Smooth muscle cell (in vitro differentiated cells): ENCODE measurements at regions not wholly inside any gene's neighbourhood (a gene's known extent, or its start where the extent isn't known, plus 50 kb on each side); places are given as distances from the start of the nearest gene placed in this dataset.

Experiments
- DNase-seq: peaks from one replicate; lab custom pipeline; 2025; ENCODE audit not compliant: unreplicated experiment; lab: John Stamatoyannopoulos, UW
- H2AFZ ChIP-seq: fragments of 200-600 bp; sonication (generic); 2 replicates; pipeline ENCODE4 v1.6.0; 2016; ENCODE audit warnings: antibody characterized with exemption, low read depth, mild to moderate bottlenecking
- H3F3A ChIP-seq: fragments of 200-600 bp; sonication (generic); 2 replicates; pipeline ENCODE4 v1.6.0; 2017; ENCODE audit warnings: antibody characterized with exemption, low read depth
- H3K27ac ChIP-seq: fragments of 200-600 bp; sonication (generic); 2 replicates; pipeline ENCODE4 v1.5.1; 2016; ENCODE audit warnings: low read depth, mild to moderate bottlenecking
- H3K27me3 ChIP-seq: fragments of 200-600 bp; sonication (generic); 2 replicates; pipeline ENCODE4 v1.6.1; 2016; ENCODE audit warnings: low read depth, mild to moderate bottlenecking
- H3K36me3 ChIP-seq: fragments of 200-600 bp; sonication (generic); 2 replicates; pipeline ENCODE4 v1.5.1; 2016; ENCODE audit warnings: low read depth
- H3K4me1 ChIP-seq: fragments of 200-600 bp; sonication (generic); 2 replicates; pipeline ENCODE4 v1.5.1; 2016; ENCODE audit warnings: low read depth
- H3K4me2 ChIP-seq: fragments of 200-600 bp; sonication (generic); 2 replicates; pipeline ENCODE4 v1.6.0; 2016; ENCODE audit warnings: mild to moderate bottlenecking
- H3K4me3 ChIP-seq: fragments of 200-600 bp; sonication (generic); 2 replicates; pipeline ENCODE4 v1.5.1; 2016; ENCODE audit warnings: mild to moderate bottlenecking
- H3K79me2 ChIP-seq: fragments of 200-600 bp; sonication (generic); 2 replicates; pipeline ENCODE4 v1.6.0; 2016; ENCODE audit warnings: low read depth, mild to moderate bottlenecking
- H3K9ac ChIP-seq: fragments of 200-600 bp; sonication (generic); 2 replicates; pipeline ENCODE4 v1.6.0; 2016; ENCODE audit warnings: low read depth
- H3K9me3 ChIP-seq: fragments of 200-600 bp; sonication (generic); replicated peaks from 2 replicates; pipeline ENCODE4 v1.5.1; 2016; ENCODE audit warnings: low read depth
- H4K20me1 ChIP-seq: fragments of 200-600 bp; sonication (generic); 2 replicates; pipeline ENCODE4 v1.6.0; 2016; ENCODE audit warnings: low read depth
- CTCF ChIP-seq: fragments of 200-600 bp; sonication (generic); IDR thresholded peaks from 2 replicates; pipeline ENCODE4 v1.5.1; 2017; ENCODE audit warnings: borderline replicate concordance, mild to moderate bottlenecking, antibody characterized with exemption; ENCODE audit not compliant: insufficient read depth, poor library complexity, severe bottlenecking
- WGBS: methylation state at CpG from one replicate; pipeline ENCODE4 v1.1.7; 2016; ENCODE audit warnings: low lambda C conversion rate; 5-methylcytosine and 5-hydroxymethylcytosine counted together

GRCh38 chr17:73972901-73973300 is 230.6 kb upstream of the RPL38 start:
- no peak overlapping the region for H3K4me3 ChIP-seq
- H3K79me2 ChIP-seq = no peaks in the 10 kb centered on the region
- H4K20me1 ChIP-seq = no peaks in the 10 kb centered on the region
- no peak overlapping the region for H2AFZ ChIP-seq
- DNase-seq = no peak
- H3F3A ChIP-seq = no peaks in the 10 kb centered on the region
- H3K27me3 ChIP-seq = no peaks in the 10 kb centered on the region
- no peak overlapping the region for H3K9ac ChIP-seq
- no peak overlapping the region for H3K27ac ChIP-seq
- no peak for TF ChIP-seq CTCF
- no peaks in the 10 kb centered on the region for H3K36me3 ChIP-seq
- H3K9me3 ChIP-seq = no peaks in the 10 kb centered on the region
- no peak overlapping the region for H3K4me2 ChIP-seq
- peaks cover 3% of the 10 kb centered on the region for H3K4me1 ChIP-seq
- WGBS = 81% methylated on average over 6 of the region's 6 CpGs

DNA sequence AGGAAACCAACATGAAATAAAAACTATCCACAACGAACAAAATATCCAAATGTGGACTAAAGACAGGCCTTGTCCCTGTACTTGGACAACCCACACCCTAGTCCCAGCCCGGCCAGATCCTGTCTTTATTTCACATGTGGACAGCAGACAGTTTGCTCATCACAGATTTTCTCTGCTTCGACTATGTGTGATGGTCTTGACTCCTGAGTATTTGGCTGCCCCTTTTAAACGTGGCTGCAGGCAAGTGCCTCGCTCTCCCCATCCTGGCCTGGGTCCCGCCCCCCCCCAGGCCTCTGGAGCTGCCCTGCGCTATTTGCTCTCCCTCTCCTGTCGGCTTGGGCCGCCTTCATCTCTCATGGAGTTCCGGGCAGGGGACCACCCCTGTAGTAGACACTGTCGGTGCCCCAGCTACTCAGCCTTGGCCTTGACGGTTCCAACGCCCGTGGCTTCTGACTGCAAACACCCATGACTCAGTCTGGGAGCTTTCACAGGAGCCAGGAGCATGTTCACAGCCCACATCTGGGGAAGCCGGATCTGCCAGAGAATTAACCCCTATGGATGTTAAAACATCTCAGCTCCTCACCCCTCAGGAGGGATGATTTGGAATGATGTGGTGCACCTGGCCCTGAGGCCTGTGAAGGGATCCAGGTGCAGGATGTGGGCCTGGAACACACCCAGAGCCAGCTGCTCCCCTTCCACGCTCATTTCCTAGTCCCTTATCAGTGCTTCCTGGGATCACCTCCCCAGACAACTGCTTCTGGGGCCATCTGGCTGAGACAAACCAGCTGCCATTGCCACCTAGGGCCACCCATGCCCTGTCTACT is 229.7 kb upstream of the RPL38 start:
- H3K4me3 ChIP-seq = no peak overlapping the region
- H3K9ac ChIP-seq = no peak overlapping the region
- no peaks in the 10 kb centered on the region for H3F3A ChIP-seq
- H3K9me3 ChIP-seq = no peaks in the 10 kb centered on the region
- TF ChIP-seq CTCF = no peak
- peaks cover 3% of the 10 kb centered on the region for H3K4me1 ChIP-seq
- H3K27ac ChIP-seq = peak overlapping the region; percentile 25
- no peak overlapping the region for H2AFZ ChIP-seq
- no peaks in the 10 kb centered on the region for H3K79me2 ChIP-seq
- H3K27me3 ChIP-seq = no peaks in the 10 kb centered on the region
- WGBS = 41% methylated on average over 16 of the region's 16 CpGs
- DNase-seq = no peak
- no peaks in the 10 kb centered on the region for H3K36me3 ChIP-seq
- no peaks in the 10 kb centered on the region for H4K20me1 ChIP-seq
- peak overlapping the region; percentile 49 for H3K4me2 ChIP-seq

DNA sequence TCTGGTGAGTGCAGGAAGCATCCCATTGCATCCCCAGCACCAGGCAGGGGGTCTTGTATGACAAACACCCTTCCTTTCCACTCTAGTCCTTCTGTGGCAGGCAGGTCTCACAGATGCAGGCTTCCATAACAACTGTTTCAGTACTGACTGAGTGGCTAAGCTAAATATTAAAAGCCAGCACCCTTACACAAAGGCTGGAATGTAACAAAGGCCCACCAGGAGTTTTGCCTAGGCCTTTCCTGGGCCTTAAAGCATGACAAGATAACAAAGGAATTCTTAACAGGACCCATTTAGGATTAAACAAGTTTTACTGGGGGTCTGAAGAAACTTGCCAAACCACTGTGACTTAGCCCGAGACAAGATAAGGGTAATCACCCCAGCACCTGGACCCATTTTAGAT is 228.9 kb upstream of the RPL38 start:
- H3K9me3 ChIP-seq = no peaks in the 10 kb centered on the region
- peaks cover 3% of the 10 kb centered on the region for H3K4me1 ChIP-seq
- no peak for DNase-seq
- H3K4me3 ChIP-seq = no peak overlapping the region
- no peak for TF ChIP-seq CTCF
- H3K27ac ChIP-seq = peak overlapping the region; percentile 25
- no peaks in the 10 kb centered on the region for H3K36me3 ChIP-seq
- no peak overlapping the region for H3K9ac ChIP-seq
- WGBS = 61% methylated on average over 1 of the region's 1 CpG
- no peaks in the 10 kb centered on the region for H3F3A ChIP-seq
- H3K4me2 ChIP-seq = peak overlapping the region; percentile 49
- H2AFZ ChIP-seq = no peak overlapping the region
- H3K27me3 ChIP-seq = no peaks in the 10 kb centered on the region
- H3K79me2 ChIP-seq = no peaks in the 10 kb centered on the region
- no peaks in the 10 kb centered on the region for H4K20me1 ChIP-seq

GRCh38 chr17:73976147-73976546 is 227.3 kb upstream of the RPL38 start:
- Histone ChIP-seq H3K36me3 (no peaks in the 10 kb centered on the region), H3K27ac (peak overlapping the region; percentile 73), H4K20me1 (no peaks in the 10 kb centered on the region), H3K27me3 (no peaks in the 10 kb centered on the region), H2AFZ (no peak overlapping the region), H3K9me3 (no peaks in the 10 kb centered on the region), H3K4me3 (no peak overlapping the region), H3K9ac (no peak overlapping the region), H3K4me1 (peaks cover 3% of the 10 kb centered on the region), H3K79me2 (no peaks in the 10 kb centered on the region), H3K4me2 (peak overlapping the region; percentile 23), H3F3A (no peaks in the 10 kb centered on the region)
- 17% methylated on average over 1 of the region's 1 CpG for WGBS
- no peak for DNase-seq
- no peak for TF ChIP-seq CTCF
